SU-DHL-6 (cell line): ENCODE measurements at regions not wholly inside any gene's neighbourhood (a gene's known extent, or its start where the extent isn't known, plus 50 kb on each side); places are given as distances from the start of the nearest gene placed in this dataset.
"Not testable (repeated sequence)": the region's sequence is repeated elsewhere in the genome, so short reads cannot be mapped to it uniquely, and the experiment has no call there.

Experiments used
- H2AFZ ChIP-seq: fragments of 200-600 bp; sonication (generic); 2 replicates; pipeline ENCODE4 v1.6.1; 2014; ENCODE audit warnings: low read depth, mild to moderate bottlenecking, moderate library complexity, mixed read lengths, antibody characterized with exemption, low read length; ENCODE audit not compliant: severe bottlenecking
- H3F3A ChIP-seq: fragments of 200-600 bp; shearing (Covaris generic); 2 replicates; pipeline ENCODE4 v1.6.0; 2016; ENCODE audit warnings: antibody characterized with exemption, mild to moderate bottlenecking; ENCODE audit not compliant: insufficient read depth
- H3K27ac ChIP-seq: fragments of 200-600 bp; sonication (generic); 2 replicates; pipeline ENCODE4 v1.5.1; 2016; ENCODE audit warnings: low read depth, mild to moderate bottlenecking, low read length, moderate library complexity, mixed read lengths
- H3K27me3 ChIP-seq: fragments of 200-600 bp; sonication (generic), shearing (Covaris generic); 2 replicates; pipeline ENCODE4 v1.6.0; 2014; ENCODE audit warnings: mild to moderate bottlenecking, low read length
- H3K36me3 ChIP-seq: fragments of 200-600 bp; sonication (generic); 2 replicates; pipeline ENCODE4 v1.6.1; 2014; ENCODE audit warnings: mild to moderate bottlenecking, low read length, mixed read lengths
- H3K4me2 ChIP-seq: fragments of 300-600, 200-600 bp; shearing (Covaris generic), sonication (generic); 2 replicates; pipeline ENCODE4 v1.6.0; 2014; ENCODE audit warnings: low read length, low read depth, mild to moderate bottlenecking; ENCODE audit not compliant: poor library complexity, severe bottlenecking
- H3K4me3 ChIP-seq: fragments of 200-600 bp; sonication (generic); 2 replicates; pipeline ENCODE4 v1.5.1; 2014; ENCODE audit warnings: antibody characterized with exemption, low read length, mild to moderate bottlenecking, mixed read lengths; ENCODE audit not compliant: insufficient read depth, poor library complexity, severe bottlenecking
- H3K79me2 ChIP-seq: fragments of 200-600 bp; sonication (generic); 2 replicates; pipeline ENCODE4 v1.6.1; 2014; ENCODE audit warnings: mild to moderate bottlenecking, low read length, moderate library complexity; ENCODE audit not compliant: insufficient read depth
- H3K9ac ChIP-seq: fragments of 200-600 bp; sonication (generic); 2 replicates; pipeline ENCODE4 v1.7.0; 2014; ENCODE audit warnings: mild to moderate bottlenecking, low read length
- H3K9me2 ChIP-seq: fragments of 200-600 bp; sonication (generic); replicated peaks from 2 replicates; pipeline ENCODE4 v1.6.1; 2014; ENCODE audit warnings: low read length; ENCODE audit not compliant: insufficient read depth
- H3K9me3 ChIP-seq: fragments of 200-600 bp; sonication (generic); 2 replicates; pipeline ENCODE4 v1.6.1; 2014; ENCODE audit warnings: low read length, mixed read lengths; ENCODE audit not compliant: insufficient read depth
- H4K20me1 ChIP-seq: fragments of 200-600 bp; sonication (generic); 2 replicates; pipeline ENCODE4 v1.6.1; 2014; ENCODE audit warnings: low read depth, mild to moderate bottlenecking, antibody characterized with exemption, low read length, moderate library complexity, mixed read lengths
- EZH2phosphoT487 ChIP-seq: fragments of 200-600 bp; sonication (generic), shearing (Covaris generic); conservative IDR thresholded peaks from 2 replicates; pipeline ENCODE4 v1.6.1; 2018; ENCODE audit warnings: mild to moderate bottlenecking, antibody characterized with exemption, low read length, moderate library complexity, mixed read lengths
- TF ChIP-seq, protein P1 (sequence below): fragments of 200-600 bp; sonication (generic); IDR thresholded peaks from one replicate; pipeline ENCODE4 v1.5.1; 2017; ENCODE audit warnings: antibody characterized with exemption, mild to moderate bottlenecking, low read length, moderate library complexity; ENCODE audit not compliant: insufficient read depth, poor library complexity, severe bottlenecking

DNA sequence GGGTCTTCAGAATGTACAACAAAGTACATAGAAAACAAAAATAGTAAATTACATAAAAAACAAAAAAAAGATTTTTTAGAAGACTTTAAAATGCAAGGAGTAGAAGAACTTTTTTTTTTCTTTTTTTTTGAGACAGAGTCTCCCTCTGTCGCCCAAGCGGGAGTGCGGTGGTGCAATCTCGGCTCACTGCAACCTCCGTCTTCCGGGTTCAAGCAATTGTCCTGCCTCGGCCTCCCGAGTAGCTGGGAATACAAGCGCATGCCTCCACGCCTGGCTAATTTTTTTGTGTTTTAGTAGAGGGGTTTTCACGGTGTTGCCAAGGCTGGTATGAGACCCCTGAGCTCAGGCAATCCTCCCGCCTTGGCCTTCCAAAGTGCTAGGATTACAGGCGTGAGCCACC lies 104.5 kb upstream of the ZC3H15 start:
- H3K4me3 ChIP-seq: no peak overlapping the region
- no peaks in the 10 kb centered on the region for H3K9me2 ChIP-seq
- no peaks in the 10 kb centered on the region for H3K36me3 ChIP-seq
- peaks cover 17% of the 10 kb centered on the region; the same call in 1 of the 2 replicates for H3K9me3 ChIP-seq
- no peak overlapping the region for H2AFZ ChIP-seq
- no peak overlapping the region for H3K27ac ChIP-seq
- no peak overlapping the region for H3K4me2 ChIP-seq
- H3K9ac ChIP-seq: no peak overlapping the region
- TF ChIP-seq, protein P1, sequence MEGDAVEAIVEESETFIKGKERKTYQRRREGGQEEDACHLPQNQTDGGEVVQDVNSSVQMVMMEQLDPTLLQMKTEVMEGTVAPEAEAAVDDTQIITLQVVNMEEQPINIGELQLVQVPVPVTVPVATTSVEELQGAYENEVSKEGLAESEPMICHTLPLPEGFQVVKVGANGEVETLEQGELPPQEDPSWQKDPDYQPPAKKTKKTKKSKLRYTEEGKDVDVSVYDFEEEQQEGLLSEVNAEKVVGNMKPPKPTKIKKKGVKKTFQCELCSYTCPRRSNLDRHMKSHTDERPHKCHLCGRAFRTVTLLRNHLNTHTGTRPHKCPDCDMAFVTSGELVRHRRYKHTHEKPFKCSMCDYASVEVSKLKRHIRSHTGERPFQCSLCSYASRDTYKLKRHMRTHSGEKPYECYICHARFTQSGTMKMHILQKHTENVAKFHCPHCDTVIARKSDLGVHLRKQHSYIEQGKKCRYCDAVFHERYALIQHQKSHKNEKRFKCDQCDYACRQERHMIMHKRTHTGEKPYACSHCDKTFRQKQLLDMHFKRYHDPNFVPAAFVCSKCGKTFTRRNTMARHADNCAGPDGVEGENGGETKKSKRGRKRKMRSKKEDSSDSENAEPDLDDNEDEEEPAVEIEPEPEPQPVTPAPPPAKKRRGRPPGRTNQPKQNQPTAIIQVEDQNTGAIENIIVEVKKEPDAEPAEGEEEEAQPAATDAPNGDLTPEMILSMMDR: no peak
- TF ChIP-seq EZH2phosphoT487: no peak
- no peaks in the 10 kb centered on the region for H3K79me2 ChIP-seq
- no peaks in the 10 kb centered on the region for H3F3A ChIP-seq
- H3K27me3 ChIP-seq: no peaks in the 10 kb centered on the region
- H4K20me1 ChIP-seq: no peaks in the 10 kb centered on the region

- Histone ChIP-seq H4K20me1 (no peaks in the 10 kb centered on the region), H3K4me2 (no peak overlapping the region), H3K36me3 (no peaks in the 10 kb centered on the region), H3K9me2 (no peaks in the 10 kb centered on the region), H2AFZ (no peak overlapping the region), H3F3A (no peaks in the 10 kb centered on the region), H3K9ac (no peak overlapping the region), H3K4me3 (no peak overlapping the region), H3K9me3 (peaks cover 23% of the 10 kb centered on the region; the same call in 1 of the 2 replicates), H3K79me2 (no peaks in the 10 kb centered on the region), H3K27me3 (no peaks in the 10 kb centered on the region), H3K27ac (no peak overlapping the region)
- TF ChIP-seq, protein P1: no peak
- no peak for TF ChIP-seq EZH2phosphoT487
These were observed 103.1 kb upstream of the ZC3H15 start for GRCh38 chr2:186382932-186383331.

DNA sequence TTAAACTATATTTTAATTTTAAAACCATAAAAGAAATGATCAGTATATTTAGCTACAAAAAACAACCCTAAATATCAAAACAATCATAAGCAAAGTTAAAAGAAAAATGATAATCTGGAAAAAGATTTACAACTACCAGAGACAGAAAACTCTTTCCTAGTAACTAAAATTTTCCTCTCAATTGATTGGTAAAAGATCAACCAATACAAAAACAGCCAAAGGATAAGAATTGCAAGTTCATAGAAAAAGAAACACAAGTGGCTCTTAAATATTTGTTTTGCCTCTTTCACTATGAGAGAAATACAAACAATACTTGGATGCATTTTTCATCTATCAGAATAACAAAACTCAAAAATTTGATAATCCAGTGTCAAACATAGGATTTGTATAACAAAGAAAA lies 101.8 kb upstream of the ZC3H15 start:
- H3K4me2 ChIP-seq: no peak overlapping the region
- no peaks in the 10 kb centered on the region for H3F3A ChIP-seq
- no peak overlapping the region for H3K27ac ChIP-seq
- H2AFZ ChIP-seq: no peak overlapping the region
- no peak overlapping the region for H3K4me3 ChIP-seq
- H3K27me3 ChIP-seq: no peaks in the 10 kb centered on the region
- H3K9ac ChIP-seq: no peak overlapping the region
- no peaks in the 10 kb centered on the region for H4K20me1 ChIP-seq
- H3K9me2 ChIP-seq: no peaks in the 10 kb centered on the region
- peaks cover 23% of the 10 kb centered on the region; the same call in 1 of the 2 replicates for H3K9me3 ChIP-seq
- TF ChIP-seq, protein P1: no peak
- no peak for TF ChIP-seq EZH2phosphoT487
- no peaks in the 10 kb centered on the region for H3K79me2 ChIP-seq
- H3K36me3 ChIP-seq: no peaks in the 10 kb centered on the region

- not testable (repeated sequence) for H3K9ac ChIP-seq, H3K4me2 ChIP-seq, H3K4me3 ChIP-seq, H3K9me2 ChIP-seq, H3K27ac ChIP-seq, H3K79me2 ChIP-seq, H4K20me1 ChIP-seq, H3F3A ChIP-seq, H3K27me3 ChIP-seq, H3K36me3 ChIP-seq, H2AFZ ChIP-seq
- peaks cover 23% of the 10 kb centered on the region; the same call in 1 of the 2 replicates for H3K9me3 ChIP-seq
These were observed 100.3 kb upstream of the ZC3H15 start for GRCh38 chr2:186385638-186386201.
